NB4 (cell line): ENCODE measurements at regions not wholly inside any gene's neighbourhood (a gene's known extent, or its start where the extent isn't known, plus 50 kb on each side); places are given as distances from the start of the nearest gene placed in this dataset.

Experiments
- CTCF ChIP-seq: IDR thresholded peaks from one replicate; pipeline ENCODE4 v1.5.1; 2012; ENCODE audit warnings: low read depth, low read length
- MAX ChIP-seq: IDR thresholded peaks from 2 replicates; pipeline ENCODE4 v1.6.1; 2011; ENCODE audit warnings: low read depth, low read length
- POLR2A ChIP-seq: IDR thresholded peaks from 2 replicates; pipeline ENCODE4 v1.6.1; 2011; ENCODE audit warnings: mild to moderate bottlenecking; ENCODE audit not compliant: insufficient read length; ENCODE audit errors: extremely low read depth

- no peak for TF ChIP-seq MAX
- no peak for TF ChIP-seq CTCF
- TF ChIP-seq POLR2A: no peak
These were observed 106.6 kb upstream of the FOXN2 start for GRCh38 chr2:48207851-48208250.
